NCI-H2196 treated with DMSO at 0.1 percent for 48 hours (cell line): ENCODE measurements at regions not wholly inside any gene's neighbourhood (a gene's known extent, or its start where the extent isn't known, plus 50 kb on each side); places are given as distances from the start of the nearest gene placed in this dataset.
"Not testable (repeated sequence)": the region's sequence is repeated elsewhere in the genome, so short reads cannot be mapped to it uniquely, and the experiment has no call there.

Experiments
- DNase-seq: peaks from one replicate; lab custom pipeline; 2025; ENCODE audit not compliant: unreplicated experiment; lab: John Stamatoyannopoulos, UW

GRCh38 chr6:131336596-131336995 is 201.3 kb downstream of the AKAP7 start:
- no peak for DNase-seq

- DNase-seq, result not testable (repeated sequence)
These were observed 211.6 kb downstream of the AKAP7 start for GRCh38 chr6:131346896-131347295.

DNA sequence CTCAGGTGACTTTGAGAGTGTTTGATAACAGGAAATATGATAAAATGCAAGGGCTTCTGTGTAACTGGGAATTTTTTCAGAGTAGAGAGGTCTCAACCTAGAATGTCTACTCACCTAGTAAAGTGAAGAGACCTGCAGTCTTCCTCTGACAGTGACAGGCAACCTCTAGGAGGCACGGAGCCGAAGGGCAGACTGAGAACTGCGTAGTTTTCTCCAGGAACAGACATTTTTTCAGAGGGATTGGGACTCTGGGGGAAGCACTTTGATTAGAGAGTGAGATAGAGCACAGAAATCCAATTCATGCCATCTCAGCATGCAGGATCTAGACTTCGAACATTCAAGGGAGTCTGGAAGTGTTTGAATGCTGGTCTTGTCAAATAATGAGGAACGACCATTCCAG is 213.3 kb downstream of the AKAP7 start:
- DNase-seq, result no peak

DNA sequence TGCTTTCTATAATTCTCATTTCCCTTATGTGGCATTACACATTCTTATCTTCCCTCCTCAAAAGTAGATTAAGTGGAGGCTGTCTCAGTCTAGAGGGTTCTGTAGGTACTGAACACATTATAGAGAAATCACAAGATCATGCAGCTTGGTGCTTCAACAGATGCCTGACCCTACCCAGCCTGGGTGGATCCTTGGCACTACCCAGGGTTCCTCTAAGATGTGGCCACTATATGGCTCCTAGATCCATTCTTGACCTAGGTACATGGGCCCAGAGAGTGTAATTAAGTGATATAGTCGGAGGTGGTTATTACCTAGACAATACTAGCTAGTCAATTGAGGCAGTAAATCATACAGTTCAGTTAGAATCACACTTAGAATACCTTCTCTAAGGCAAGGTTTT is 213.9 kb downstream of the AKAP7 start:
- no peak for DNase-seq

DNA sequence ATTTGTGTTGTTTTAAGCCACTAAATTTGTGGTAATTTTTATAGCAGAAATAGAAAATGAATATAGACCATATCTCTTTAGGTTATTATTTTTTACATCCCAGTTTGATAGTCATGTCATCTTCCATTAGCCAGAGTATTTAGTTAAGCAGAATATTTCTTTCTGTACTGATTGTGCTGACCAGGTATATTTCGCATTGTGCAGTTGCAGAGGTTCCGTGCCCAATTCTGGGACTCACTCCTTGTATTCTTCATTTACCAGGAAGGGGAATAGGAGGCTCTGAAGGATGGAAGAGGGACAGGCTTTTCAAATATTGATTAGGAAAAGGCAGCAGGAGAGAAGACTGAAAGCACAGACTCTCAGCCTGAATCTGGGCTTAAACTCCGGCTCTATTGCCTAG is 217.8 kb downstream of the AKAP7 start:
- DNase-seq, result no peak

DNA sequence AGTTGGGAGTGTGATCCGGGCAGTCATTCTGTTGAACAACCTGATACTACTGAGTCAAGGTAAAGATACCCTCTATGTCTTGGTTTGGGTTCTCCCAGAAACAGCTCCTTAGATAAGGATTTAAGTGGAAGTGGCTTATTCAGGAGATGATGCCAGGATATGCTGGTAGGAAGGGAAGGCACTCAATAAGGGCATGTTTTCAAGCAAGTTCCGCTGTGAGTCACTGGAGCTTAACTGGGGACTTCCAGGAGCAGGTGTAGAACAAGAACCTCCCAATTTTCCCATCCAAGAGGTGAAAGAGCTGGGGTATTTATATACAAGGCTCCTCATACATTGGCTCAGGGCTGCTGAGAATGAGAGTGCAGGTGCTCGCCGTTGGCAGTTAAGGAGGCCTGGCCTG is 218.6 kb downstream of the AKAP7 start:
- DNase-seq, result no peak

DNA sequence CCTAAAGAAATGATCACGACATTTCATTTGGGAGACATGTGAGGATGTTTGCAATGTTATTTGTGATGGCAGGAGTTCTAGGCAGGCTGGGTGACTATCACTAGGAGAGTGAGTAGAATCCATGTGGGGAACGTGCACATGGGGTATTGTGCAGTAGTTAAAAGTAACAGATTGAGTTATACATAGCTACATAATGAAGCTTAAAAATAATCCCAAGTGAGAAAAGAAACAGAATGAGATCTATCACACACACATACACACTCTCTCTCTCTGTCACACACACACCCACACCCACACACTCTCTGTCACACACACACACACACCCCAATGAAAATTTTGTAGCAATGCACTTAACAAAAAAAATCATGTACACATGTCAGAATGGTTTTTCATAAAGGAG is 218.7 kb upstream of the ARG1 start:
- DNase-seq, result no peak

DNA sequence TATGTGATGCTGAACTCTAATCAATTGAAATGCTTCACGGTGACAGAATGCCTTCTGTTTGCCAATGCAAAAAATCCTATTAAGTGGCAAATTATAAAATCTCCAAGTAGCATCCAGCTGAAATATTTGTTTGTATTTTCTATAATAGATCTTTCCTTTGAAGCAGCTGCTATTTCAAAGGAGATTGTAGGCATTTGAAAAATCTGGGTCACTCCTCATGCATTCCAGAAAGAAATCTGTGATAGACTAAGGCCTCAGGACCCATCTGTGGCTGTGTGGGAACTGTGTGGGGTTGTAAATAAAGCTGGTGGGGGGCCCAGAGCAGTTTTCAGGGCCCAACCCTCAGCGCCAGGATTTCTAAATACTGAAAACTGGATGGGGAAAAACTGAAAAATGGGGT is 216.9 kb upstream of the ARG1 start:
- DNase-seq, result no peak

DNA sequence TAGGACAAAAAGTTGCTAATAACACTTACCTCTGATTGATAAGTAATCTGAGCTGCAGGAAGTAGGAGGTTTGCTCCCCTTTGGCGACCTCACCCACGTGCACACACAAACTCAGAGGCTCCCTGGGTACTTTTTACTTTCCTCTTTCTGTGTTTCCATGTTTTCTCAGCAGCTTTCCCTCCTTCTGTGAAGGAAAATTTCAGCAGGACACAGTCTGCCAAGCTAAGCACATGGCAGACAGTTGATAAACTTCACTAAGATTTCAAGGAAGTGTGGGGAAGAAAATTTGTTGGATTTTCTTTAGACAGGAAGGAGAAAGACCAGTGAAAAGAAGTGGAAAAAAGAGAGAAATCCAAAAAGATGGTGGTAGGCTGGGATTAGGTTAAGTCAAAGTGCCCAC is 215.5 kb upstream of the ARG1 start:
- DNase-seq, result no peak

DNA sequence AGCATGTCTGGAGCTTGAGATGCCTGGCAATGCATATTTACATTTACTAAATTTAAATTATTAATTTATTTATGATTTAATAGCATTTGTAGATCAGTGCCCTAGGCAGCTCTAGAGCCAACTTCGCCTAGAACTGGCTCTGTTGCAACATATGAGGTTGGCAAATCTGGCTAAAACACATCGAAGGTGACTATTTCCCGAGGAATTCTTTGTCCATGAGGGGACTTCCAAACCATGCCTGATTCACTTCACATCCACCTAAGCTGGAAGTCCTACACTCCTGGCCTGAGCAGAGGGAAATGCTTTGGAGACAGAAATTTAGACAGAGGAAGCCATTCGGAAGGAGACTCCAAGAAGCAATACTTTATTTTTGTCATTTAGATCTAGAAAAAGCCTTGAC is 211.0 kb upstream of the ARG1 start:
- no peak for DNase-seq

DNA sequence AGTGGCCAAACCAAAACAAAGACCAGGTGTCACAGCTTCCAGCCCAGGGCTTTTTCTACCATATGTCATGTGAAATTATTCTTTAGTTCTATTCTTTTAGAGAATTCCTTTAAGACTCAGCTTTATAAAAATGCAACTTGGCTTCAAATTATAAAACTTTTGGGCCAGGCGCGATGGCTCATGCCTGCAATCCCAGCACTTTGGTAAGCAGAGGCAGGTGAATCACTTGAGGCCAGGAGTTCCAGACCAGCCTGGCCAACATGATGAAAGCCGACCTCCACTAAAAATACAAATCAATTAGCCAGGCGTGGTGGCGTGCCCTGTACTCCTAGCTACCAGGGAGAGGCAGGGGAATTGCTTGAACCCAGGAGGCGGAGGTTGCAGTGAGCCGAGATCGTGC is 210.3 kb upstream of the ARG1 start:
- no peak for DNase-seq

DNA sequence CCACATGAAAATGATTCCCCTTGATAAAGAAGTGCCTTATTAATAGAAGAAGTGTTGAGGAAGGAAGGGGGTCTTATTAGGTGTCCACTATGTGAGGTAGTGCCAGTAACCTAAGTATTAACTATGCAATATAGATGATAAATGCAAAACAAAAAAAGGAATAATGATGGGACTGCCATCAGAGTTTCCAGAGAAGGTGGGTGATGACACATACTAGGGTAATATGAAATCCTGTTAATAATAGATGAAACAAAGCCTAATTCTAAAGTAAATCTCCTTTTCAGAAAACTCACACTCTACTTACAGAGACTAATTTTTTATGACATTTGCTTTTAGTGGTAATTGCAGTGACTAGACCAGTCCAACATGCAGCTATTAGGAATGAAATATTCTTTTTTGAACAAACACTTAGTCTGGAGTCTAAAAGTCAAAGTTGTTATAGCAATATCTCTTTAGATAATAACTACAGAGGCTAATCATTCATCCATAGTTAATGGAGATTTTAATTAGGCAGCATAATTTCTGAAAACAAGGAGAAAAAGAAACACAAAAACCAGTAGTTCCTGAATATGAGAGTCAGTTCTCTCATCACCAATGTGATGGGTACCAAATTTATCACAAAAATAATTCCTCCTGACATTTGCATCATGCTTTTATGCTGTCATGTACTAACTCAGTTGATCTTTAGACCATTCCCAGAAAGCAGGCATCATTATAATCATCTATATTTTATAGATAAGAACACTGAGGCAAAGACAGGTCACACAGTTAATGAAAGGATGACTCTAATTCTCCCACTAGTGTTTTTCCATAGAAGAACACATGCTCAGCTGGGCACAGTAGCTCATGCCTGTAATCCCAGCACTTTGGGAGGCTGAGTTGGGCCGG is 208.8 kb upstream of the ARG1 start:
- DNase-seq, result no peak

DNA sequence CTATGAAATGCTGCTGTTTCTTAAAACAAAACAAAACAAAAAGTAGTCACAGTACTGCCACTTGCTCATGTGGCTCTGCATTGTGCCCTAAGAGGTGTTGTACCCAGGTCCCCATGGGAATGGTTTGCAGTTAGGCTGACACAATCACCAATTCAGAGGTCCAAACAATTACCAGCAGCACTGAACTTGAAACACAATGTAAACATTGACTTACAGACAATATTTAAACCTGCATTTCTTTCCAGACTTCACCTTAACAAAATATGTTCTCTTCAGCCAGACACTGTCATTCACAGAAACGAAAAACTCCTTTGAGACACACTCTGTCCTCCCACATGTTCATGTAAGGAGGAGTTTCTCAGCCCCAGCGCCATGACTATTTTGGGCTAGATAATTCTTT is 206.8 kb upstream of the ARG1 start:
- DNase-seq, result no peak

DNA sequence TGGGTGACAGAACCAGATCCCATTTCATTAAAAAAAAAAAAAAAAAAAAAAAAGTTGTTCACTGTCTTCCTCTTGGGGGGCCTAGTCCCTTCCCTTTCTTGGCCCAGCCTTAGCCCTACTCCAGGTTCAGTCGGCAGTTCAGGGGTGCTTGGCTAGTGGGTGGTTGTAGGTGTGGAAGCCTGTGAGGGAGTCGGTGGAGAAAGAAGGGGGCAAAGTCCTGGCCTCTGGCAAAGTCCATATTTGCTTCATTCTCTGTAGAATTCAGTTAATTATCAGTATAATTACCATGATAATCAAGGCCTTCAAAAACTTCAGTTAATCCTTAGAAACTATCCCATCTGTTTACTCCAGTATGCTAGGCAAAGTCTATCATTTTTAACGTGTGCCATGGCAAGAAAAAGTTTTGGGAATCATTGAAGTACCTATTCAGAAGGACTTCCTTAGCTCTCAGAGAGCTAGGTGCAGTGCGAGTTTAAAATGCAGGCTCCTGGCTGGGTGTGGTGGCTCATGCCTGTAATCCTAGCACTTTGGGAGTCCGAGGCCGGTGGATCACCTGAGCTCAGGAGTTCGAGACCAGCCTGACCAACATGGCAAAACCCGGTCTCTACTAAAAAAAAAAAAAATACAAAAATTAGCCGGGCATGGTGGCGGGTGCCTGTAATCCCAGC is 205.7 kb upstream of the ARG1 start:
- DNase-seq, result no peak

GRCh38 chr6:131368198-131368911 is 204.7 kb upstream of the ARG1 start:
- DNase-seq, result peak; percentile 30

DNA sequence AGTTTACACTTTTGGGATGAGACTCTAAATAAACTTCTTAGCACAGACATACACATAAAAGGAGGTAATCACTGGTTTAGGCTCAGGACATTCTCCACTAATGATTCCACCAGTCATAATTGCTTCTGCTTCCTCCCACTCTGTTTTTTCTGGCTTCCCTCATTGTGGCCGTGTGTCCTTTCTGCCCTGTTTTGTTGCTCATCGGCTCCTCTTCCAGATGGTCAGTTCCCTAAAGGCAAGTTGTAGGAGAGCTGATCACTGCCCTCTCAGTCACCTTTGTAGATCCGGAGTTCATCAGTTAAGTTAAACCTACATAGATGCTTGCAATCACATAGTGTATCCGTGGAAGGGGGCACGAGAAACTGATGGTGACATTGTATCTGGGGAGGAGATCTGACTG is 200.5 kb upstream of the ARG1 start:
- DNase-seq, result no peak

GRCh38 chr6:131377112-131377705 is 195.8 kb upstream of the ARG1 start:
- no peak for DNase-seq

- DNase-seq, result no peak
These were observed 194.2 kb upstream of the ARG1 start for GRCh38 chr6:131378874-131379273.

DNA sequence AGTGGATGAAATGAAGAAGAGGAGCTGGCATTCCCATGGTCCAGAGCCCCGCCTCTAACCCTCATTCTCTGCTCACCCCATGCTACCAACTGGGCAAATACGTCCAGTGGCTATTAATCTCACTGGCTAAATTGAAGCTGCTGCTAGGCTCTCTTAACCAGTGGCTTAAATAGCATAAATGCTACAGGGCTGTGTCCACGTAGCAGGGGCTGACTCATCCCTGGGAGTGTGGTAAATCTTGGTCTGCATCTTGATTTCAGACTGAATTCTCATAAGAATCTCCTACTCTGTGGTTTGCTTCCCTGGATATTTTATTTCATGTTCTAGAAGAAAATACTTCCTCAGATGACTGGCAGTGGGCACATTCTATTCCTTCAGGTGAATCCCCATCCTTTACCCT is 193.1 kb upstream of the ARG1 start:
- DNase-seq, result no peak

DNA sequence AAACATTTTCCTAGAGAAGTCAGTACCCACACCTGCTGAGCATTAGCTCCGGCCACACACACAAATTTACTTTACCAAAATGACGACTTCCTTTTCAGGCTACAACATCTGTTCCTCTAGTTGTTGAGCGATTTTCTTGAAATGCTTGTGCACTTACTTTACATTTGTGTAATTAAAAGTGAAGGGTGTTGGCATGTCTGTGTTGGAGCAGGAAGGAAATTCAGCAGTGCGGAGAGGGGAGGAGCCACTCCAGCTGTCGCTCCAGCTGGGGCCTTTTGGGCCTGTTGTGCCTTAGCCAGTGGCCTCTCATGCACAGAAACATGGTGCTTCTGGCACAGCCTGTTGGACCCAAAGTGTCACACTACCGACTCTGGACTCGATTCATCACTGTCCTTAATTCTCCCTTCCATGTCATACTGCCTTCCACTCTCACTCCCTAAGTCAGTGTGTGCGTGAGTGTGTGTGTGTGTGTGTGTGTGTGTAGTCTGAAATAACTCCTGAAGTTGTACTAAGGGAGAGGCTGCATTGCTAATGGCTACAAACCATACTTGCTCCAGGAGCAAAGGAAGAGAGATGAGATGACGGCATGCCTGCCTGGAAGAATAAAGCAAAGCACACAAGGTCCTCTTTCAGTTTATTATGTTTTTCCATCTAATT is 191.8 kb upstream of the ARG1 start:
- DNase-seq, result no peak

- DNase-seq, result no peak
These were observed 191.3 kb upstream of the ARG1 start for GRCh38 chr6:131381709-131382093.
